DMS153 treated with DMSO at 0.1 percent for 48 hours (cell line): ENCODE measurements at regions not wholly inside any gene's neighbourhood (a gene's known extent, or its start where the extent isn't known, plus 50 kb on each side); places are given as distances from the start of the nearest gene placed in this dataset.

ENCODE experiments used
- DNase-seq: peaks from one replicate; lab custom pipeline; 2025; ENCODE audit not compliant: unreplicated experiment; lab: John Stamatoyannopoulos, UW

DNA sequence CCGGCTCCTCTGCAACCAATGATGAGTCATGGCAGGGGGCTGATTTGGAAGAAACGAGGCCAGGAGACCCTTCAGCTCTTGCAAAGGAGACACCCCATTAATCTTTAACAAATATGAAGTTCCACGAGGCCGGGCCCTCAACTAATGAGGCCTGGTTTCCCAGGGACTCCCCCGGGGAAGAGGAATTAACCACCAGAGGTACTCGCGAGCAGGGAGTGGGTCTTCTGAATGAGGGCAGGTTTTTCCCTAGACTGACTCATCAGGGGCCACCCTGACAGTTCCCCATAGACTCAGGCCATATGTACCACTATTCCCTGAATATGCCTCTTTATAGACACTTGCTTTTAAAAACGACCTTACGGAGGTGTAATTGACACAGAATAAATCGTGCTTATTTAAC lies 150.7 kb upstream of the LHX5 start:
- DNase-seq = no peak

- DNase-seq = no peak
Measured at GRCh38 chr12:113620437-113620976, 148.8 kb upstream of the LHX5 start.

DNA sequence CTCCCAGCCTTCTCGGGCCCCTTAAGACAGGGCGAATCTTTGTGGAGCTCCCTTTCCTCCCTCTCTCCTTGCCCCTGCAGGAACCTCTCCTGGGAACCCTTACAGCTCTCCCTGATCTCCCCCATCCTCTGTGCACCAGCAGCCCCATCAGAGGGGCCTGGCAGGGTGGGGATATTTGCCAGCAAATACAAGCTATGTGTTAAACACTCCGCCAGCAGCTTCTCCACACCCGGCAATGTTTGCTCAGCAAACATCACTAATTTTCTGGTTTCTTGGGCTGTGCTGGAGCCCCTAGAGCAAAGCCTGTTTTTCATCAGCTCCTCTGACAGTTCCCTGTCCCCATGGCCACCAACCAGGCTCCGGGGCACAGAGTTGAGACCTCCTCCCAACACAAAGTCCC lies 147.5 kb upstream of the LHX5 start:
- no peak for DNase-seq

- no peak for DNase-seq
Measured at GRCh38 chr12:113613414-113613813, 141.7 kb upstream of the LHX5 start.

DNA sequence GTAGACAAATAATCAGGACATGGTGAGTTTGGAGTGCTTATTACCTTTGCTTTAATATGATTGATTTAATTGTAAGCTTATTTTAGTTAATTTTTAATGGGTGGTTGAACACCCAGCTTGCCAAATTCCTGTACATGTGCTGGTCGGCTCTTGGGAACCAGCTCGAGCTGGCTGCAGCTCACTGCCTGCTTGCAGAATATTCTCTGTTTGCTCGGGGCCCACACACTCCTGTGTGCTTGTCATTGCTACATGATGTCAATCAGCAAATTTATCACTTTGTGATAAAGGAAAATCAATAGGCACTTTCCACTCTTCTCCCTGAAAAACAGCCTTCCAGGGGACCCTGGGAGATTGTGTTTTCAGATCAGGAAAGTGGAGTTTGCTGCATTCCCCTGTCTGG lies 141.1 kb upstream of the LHX5 start:
- DNase-seq = no peak

GRCh38 chr12:113612076-113612728 lies 140.5 kb upstream of the LHX5 start:
- no peak for DNase-seq

- no peak for DNase-seq
Measured at GRCh38 chr12:113611652-113612051, 140.0 kb upstream of the LHX5 start.

DNA sequence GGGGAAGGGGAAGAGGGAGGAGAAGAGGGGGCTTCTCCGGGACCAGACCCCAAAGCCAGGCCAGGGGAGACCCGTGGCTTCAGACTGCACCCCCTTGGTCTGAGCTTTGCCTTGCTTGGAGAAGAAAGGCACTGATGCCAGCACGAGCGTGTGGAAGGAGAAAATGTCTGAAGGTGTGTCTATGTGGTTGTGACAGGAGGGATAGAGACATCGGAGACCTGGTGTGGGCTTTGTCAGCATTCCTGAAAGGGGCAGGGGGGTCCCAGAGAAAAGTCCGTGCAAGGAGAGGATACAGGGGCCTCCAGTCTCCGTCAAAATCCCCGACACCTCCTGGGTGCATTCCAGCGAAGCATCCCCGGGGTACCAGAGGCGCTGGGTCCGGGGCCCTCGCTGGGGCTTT lies 139.0 kb upstream of the LHX5 start:
- no peak for DNase-seq

- no peak for DNase-seq
Measured at GRCh38 chr12:113609692-113610469, 138.2 kb upstream of the LHX5 start.

GRCh38 chr12:113604666-113605065 lies 133.0 kb upstream of the LHX5 start:
- DNase-seq = no peak

- no peak for DNase-seq
Measured at GRCh38 chr12:113601656-113602263, 130.1 kb upstream of the LHX5 start.

GRCh38 chr12:113598815-113599406 lies 127.2 kb upstream of the LHX5 start:
- DNase-seq = no peak

- DNase-seq = no peak
Measured at GRCh38 chr12:113594967-113595366, 123.3 kb upstream of the LHX5 start.

DNA sequence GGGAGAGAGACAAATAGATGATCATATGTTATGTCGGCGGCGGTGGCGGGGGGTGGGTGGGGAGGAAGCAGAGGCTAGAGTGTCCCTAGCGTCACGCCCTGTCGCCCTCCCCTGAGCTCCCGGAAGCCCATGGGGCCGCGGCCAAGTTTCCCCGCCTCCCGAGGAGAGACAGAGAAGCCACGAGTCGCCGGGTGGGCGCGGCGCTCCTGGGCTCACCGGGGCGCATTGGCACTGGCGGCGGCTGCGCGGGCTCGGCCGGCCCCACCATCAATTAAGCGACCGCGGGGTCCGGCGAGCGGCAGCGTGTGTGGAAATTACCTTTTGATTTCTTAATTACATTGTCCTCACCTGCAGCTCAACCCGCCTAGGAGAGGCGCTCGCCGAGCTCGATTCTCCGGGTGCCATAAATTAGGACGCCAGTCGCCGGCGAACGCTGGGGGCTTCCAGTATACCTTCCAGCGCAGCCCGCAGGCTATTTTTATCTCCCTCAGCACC lies 119.9 kb upstream of the LHX5 start:
- DNase-seq = peak; percentile 70

DNA sequence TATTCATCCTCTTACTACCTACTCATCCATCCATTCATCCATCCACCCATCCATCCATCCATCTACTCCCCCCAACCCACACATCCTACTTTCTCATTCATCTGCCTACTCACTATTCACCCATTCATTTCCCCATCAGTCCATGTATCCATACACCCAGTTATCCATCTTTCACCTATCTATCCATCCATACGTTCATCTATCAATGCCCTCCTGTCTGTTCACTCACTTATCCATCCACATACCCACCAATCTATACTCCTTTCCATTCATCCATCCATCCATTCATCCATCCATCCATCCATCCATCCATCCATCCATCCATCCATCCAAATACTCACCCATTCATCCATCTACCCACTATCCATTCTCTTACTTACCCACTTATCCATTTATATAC lies 117.8 kb upstream of the LHX5 start:
- DNase-seq = no peak

DNA sequence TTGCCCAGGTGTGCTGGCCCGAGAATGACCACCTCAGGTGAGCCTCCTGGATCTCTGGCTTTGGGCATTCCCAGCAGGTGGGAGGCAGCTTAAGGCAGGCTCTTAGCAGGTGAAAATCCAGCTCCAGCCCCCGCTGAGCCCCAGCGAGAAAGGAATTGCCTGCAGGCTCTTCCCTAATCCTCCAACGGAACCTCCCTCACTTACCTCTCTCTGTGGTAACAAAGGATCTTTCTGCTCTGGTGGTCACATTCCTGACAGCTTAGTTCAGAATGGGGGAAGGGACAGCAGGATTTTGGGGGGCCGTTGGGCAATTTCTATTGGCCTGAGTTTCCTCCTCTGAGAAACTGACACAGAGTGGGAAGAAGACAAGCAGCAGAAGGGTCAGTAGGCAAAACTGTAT lies 116.0 kb upstream of the LHX5 start:
- no peak for DNase-seq

DNA sequence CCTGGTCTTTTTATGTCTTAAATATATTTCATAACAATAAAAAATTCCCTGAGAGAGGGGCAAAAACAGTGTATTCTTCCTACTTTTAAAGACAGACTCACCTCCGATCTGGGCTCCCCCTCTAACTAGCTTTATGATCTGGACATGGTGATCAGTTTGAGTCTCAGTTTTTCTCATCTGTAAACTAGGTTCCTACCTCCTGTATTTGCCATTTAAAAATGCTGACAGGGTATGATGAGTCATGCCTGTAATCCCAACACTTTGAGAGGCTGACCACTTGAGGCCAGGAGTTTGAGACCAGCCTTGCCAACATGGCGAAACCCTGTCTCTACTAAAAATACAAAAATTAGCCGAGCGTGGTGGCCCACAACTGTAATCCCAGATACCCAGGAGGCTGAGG lies 114.8 kb upstream of the LHX5 start:
- no peak for DNase-seq

- DNase-seq = no peak
Measured at GRCh38 chr12:113582521-113583218, 111.0 kb upstream of the LHX5 start.

DNA sequence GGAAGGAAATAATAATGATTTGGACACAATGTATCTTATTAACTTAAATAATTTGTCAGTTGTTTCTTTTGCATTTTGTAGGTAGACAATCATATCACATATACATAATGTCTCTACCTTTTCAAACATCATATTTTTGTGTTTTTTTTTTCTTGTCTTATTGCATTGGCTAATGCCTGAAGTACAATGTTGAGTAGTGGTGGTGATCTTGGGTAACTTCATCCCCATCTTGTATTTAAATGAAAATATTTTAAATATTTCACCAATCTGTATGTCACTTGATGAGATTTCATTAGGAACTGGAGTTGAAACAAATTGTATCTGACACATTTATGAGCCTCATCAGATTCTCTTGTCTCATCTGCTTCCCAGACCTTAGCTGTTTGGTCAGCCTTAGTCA lies 109.7 kb upstream of the LHX5 start:
- no peak for DNase-seq

DNA sequence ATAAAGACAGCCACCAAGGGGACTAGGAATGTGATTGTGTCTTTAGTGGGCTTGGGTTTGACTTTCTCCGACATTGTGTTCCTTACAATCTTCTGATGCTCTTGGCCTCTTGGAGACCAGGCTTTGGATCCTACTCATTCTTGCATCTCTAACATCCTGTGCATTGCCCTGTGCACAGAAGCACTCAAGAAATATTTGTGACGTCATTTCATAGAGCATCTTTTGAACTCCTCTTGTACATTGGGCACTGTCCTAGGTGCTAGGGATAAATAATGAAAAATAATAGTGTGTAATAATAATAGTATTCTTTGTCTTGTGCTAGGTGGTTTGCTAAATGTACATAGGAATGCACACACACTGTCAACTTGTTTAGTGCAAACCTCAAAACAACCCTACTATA lies 108.8 kb upstream of the LHX5 start:
- DNase-seq = no peak
